K562 (cell line): ENCODE measurements at regions not wholly inside any gene's neighbourhood (a gene's known extent, or its start where the extent isn't known, plus 50 kb on each side); places are given as distances from the start of the nearest gene placed in this dataset.

Source experiments
- ATAC-seq: fragments of 200-7000 bp; cut with Tn5 transposase; 3 replicates; pipeline ENCODE4 v1.9.1; 2020; ENCODE audit warnings: moderate library complexity
- BruUV-seq: library from RNA; stranded (reverse); fragments of 400-500 nt; replicated peaks from 2 replicates; lab custom pipeline; 2021; lab: Mats Ljungman, UMichigan
- CTCF ChIA-PET: fragments of 300-600 bp; formaldehyde crosslinking; extraction: SDS; loops from one replicate; lab custom pipeline; 2021; ENCODE audit warnings: low intra/inter-chr PET ratio; lab: Yijun Ruan, JAX
- POLR2A ChIA-PET: fragments of 300-600, 350-650 bp; sonication (Branson Sonifier 250); formaldehyde crosslinking; extraction: SDS; loops from one replicate; lab custom pipeline; 2021; ENCODE audit warnings: antibody characterized with exemption, inconsistent platforms; lab: Yijun Ruan, JAX
- DNase-seq, 4 experiments: peaks; one replicate each; pipeline versions ENCODE4 v3.0.0 to v3.0.0-alpha.2; 2011 to 2018; ENCODE audit warnings: low spot score in 3 of 4, mixed read lengths in 3 of 4; ENCODE audit errors: extremely low read depth in 1 of 4
- FAIRE-seq: peaks from 2 replicates; lab custom pipeline; 2011; peaks lifted over from hg19 to GRCh38; lab: Jason Lieb, UNC
- H2AFZ ChIP-seq: 2 replicates; pipeline ENCODE4 v1.6.0; 2011; ENCODE audit warnings: low read depth, low read length, control low read depth, inconsistent platforms
- H3K27ac ChIP-seq: fragments of 200-600 bp; 3 replicates; pipeline ENCODE4 v1.8.0; 2011; ENCODE audit warnings: low read depth, mild to moderate bottlenecking, control low read depth, inconsistent platforms, low read length, moderate library complexity, mixed read lengths; ENCODE audit errors: extremely low read depth
- H3K27me3 ChIP-seq, 2 experiments: fragments of 300-600 bp in 1 of 2; 2 replicates in 1 of 2; 3 replicates in 1 of 2; pipeline versions ENCODE4 v1.6.0 to v1.8.0; 2011; ENCODE audit warnings: inconsistent platforms in 2 of 2, low read length in 2 of 2, mild to moderate bottlenecking in 1 of 2, mixed read lengths in 1 of 2, moderate library complexity in 1 of 2; ENCODE audit not compliant: control insufficient read depth in 2 of 2, insufficient read depth in 2 of 2
- H3K36me3 ChIP-seq: fragments of 300-600 bp; 3 replicates; pipeline ENCODE4 v1.8.0; 2011; ENCODE audit warnings: mild to moderate bottlenecking, low read length, inconsistent platforms; ENCODE audit not compliant: control insufficient read depth, insufficient read depth
- H3K4me1 ChIP-seq, 2 experiments: fragments of 200-600 bp in 1 of 2; replicated peaks in 1 of 2; 2 replicates in 1 of 2; 3 replicates in 1 of 2; pipeline versions ENCODE4 v1.5.1 to v1.8.0; 2011; ENCODE audit warnings: inconsistent platforms in 2 of 2, low read length in 2 of 2, mild to moderate bottlenecking in 1 of 2, mixed read lengths in 1 of 2, moderate library complexity in 1 of 2; ENCODE audit not compliant: control insufficient read depth in 2 of 2, insufficient read depth in 2 of 2
- H3K4me2 ChIP-seq: 2 replicates; pipeline ENCODE4 v1.6.1; 2011; ENCODE audit warnings: low read length, control low read depth, inconsistent platforms, mixed read lengths; ENCODE audit not compliant: insufficient read depth
- H3K4me3 ChIP-seq: fragments of 200-600 bp; sonication (generic), shearing (Covaris generic); 2 replicates; pipeline ENCODE4 v1.5.1; 2016; ENCODE audit warnings: control low read depth, inconsistent platforms
- H3K79me2 ChIP-seq: fragments of 200-600 bp; 3 replicates; pipeline ENCODE4 v1.8.0; 2011; ENCODE audit warnings: low read length, inconsistent platforms; ENCODE audit not compliant: control insufficient read depth, insufficient read depth
- H3K9ac ChIP-seq, 2 experiments: 2 replicates each; pipeline versions ENCODE4 v1.6.0 to v1.6.1; 2011; ENCODE audit warnings: low read depth in 2 of 2, low read length in 2 of 2, control low read depth in 1 of 2, inconsistent platforms in 1 of 2, mild to moderate bottlenecking in 1 of 2, mixed read lengths in 1 of 2; ENCODE audit not compliant: insufficient read depth in 1 of 2
- H3K9me1 ChIP-seq: one replicate; pipeline ENCODE4 v1.6.0; 2011; ENCODE audit warnings: inconsistent platforms, mild to moderate bottlenecking, low read length, moderate library complexity; ENCODE audit not compliant: control insufficient read depth, insufficient read depth
- H3K9me3 ChIP-seq: replicated peaks from 2 replicates; pipeline ENCODE4 v1.5.1; 2011; ENCODE audit warnings: low read depth, low read length, inconsistent platforms; ENCODE audit not compliant: control insufficient read depth, insufficient read depth
- H4K20me1 ChIP-seq: replicated peaks from 2 replicates; pipeline ENCODE4 v1.6.1; 2011; ENCODE audit warnings: low read length, inconsistent platforms, mixed read lengths; ENCODE audit not compliant: control insufficient read depth, insufficient read depth
- HMG20A ChIP-seq: fragments of 450-650 bp; formaldehyde crosslinking; conservative IDR thresholded peaks from 2 replicates; pipeline ENCODE4 v1.4.0; 2020; ENCODE audit warnings: mild to moderate bottlenecking, mixed read lengths
- NR3C1 ChIP-seq: sonication (generic); formaldehyde crosslinking; IDR thresholded peaks from 2 replicates; pipeline ENCODE4 v1.8.1; 2022; ENCODE audit warnings: missing genetic modification reagents
- NR4A1 ChIP-seq, 2 experiments: fragments of 250-450 bp in 1 of 2; fragments of 450-650 bp in 1 of 2; sonication (Bioruptor Pico) in 1 of 2; IDR thresholded peaks; 2 replicates each; pipeline versions ENCODE4 v1.4.0 to v1.6.1; 2016 to 2020; ENCODE audit warnings: mild to moderate bottlenecking in 2 of 2, missing compliant biosample characterization in 1 of 2, missing genetic modification characterization in 1 of 2, moderate library complexity in 1 of 2
- NRF1 ChIP-seq, 2 experiments: fragments of 450-650 bp; IDR thresholded peaks in 1 of 2; conservative IDR thresholded peaks in 1 of 2; 2 replicates each; pipeline ENCODE4 v1.6.1; 2014; ENCODE audit warnings: mild to moderate bottlenecking in 2 of 2
- RFX1 ChIP-seq: fragments of 450-650 bp; IDR thresholded peaks from 2 replicates; pipeline ENCODE4 v1.6.1; 2016; ENCODE audit warnings: mild to moderate bottlenecking, moderate library complexity
- SREBF2 ChIP-seq: sonication (generic); formaldehyde crosslinking; IDR thresholded peaks from 2 replicates; pipeline ENCODE4 v1.4.0; 2020; ENCODE audit warnings: mild to moderate bottlenecking, missing genetic modification reagents
- WGBS: fragments of 100-300 bp; shearing (Covaris generic); methylation state at CpG from one replicate; pipeline ENCODE4 v1.1.6; 2016; ENCODE audit warnings: low coverage, mixed read lengths; ENCODE audit not compliant: insufficient coverage; ENCODE audit errors: missing lambda C conversion rate; 5-methylcytosine and 5-hydroxymethylcytosine counted together
- in situ Hi-C: fragments of 300-500 bp; cut with MboI; formaldehyde crosslinking; loops from 4 replicates; pipeline ENCODE4 v1.15.0; 2018; ENCODE audit warnings: inconsistent platforms, mixed read lengths
- intact Hi-C: fragments of 100-400 bp; cut with micrococcal nuclease; formaldehyde crosslinking; loops from 2 replicates; pipeline ENCODE4 v1.14.2; 2022

DNA sequence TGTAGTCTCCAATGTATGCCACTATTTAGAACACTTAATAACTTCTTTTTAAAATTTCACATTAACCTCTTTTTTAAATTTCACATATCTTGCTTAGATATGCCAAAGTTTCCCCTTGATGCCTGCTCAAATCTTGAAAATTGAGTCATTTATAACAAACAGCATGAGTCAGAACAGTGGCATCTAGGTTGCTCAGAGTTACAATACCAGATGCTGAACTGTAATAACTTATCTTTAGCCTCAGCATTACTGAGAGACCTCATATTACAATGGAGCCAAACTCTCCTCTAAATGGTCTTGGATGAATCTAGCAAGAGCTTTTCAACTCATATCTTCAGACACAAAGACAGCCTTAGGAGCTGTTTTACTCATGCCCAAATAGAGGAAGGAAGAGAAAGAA, 439.3 kb upstream of the ARPP21 start:
- H3K27ac ChIP-seq: no peak overlapping the region
- H3K4me2 ChIP-seq: no peak overlapping the region
- no peaks in the 10 kb centered on the region for H3K27me3 ChIP-seq
- BruUV-seq: no TSS peak
- H3K4me1 ChIP-seq: no peaks in the 10 kb centered on the region
- H3K36me3 ChIP-seq: no peaks in the 10 kb centered on the region
- H3K9me1 ChIP-seq: no peaks in the 10 kb centered on the region
- FAIRE-seq (no peak), DNase-seq (no peak), ATAC-seq (no peak)
- H3K9me3 ChIP-seq: peaks cover 2% of the 10 kb centered on the region; the same call in 1 of the 2 replicates
- intact Hi-C loops: no loop called here
- H3K9ac ChIP-seq: no peak overlapping the region
- no peak overlapping the region for H3K4me3 ChIP-seq
- in situ Hi-C loops: no loop called here
- H4K20me1 ChIP-seq: no peaks in the 10 kb centered on the region
- TF ChIP-seq SREBF2 (CRISPR knock-in tag) (no peak), NR3C1 (no peak), RFX1 (no peak)
- ChIA-PET CTCF (no interaction called here), POLR2A (no interaction called here)
- no peak overlapping the region for H2AFZ ChIP-seq
- no peaks in the 10 kb centered on the region for H3K79me2 ChIP-seq

GRCh38 chr3:35201211-35201610, 438.1 kb upstream of the ARPP21 start:
- H3K9ac ChIP-seq: no peak overlapping the region
- no peak for FAIRE-seq

More at GRCh38 chr3:35201211-35201610, 438.1 kb upstream of the ARPP21 start:
- Histone ChIP-seq H3K36me3 (no peaks in the 10 kb centered on the region), H3K27ac (no peak overlapping the region), H3K4me1 (no peaks in the 10 kb centered on the region), H3K27me3 (no peaks in the 10 kb centered on the region), H3K79me2 (no peaks in the 10 kb centered on the region), H3K9me3 (peaks cover 2% of the 10 kb centered on the region), H3K4me2 (no peak overlapping the region), H3K4me3 (no peak overlapping the region), H3K9me1 (no peaks in the 10 kb centered on the region), H4K20me1 (no peaks in the 10 kb centered on the region)
- ChIA-PET POLR2A (no interaction called here), CTCF (no interaction called here)
- BruUV-seq: no TSS peak
- intact Hi-C loops (no loop called here), in situ Hi-C loops (no loop called here)
- no peak for ATAC-seq
- no peak for DNase-seq
- WGBS: 0% methylated on average over 2 of the region's 2 CpGs
- TF ChIP-seq NR4A1 (CRISPR knock-in tag; IDR thresholded peaks at IDR 0.05): no peak
- TF ChIP-seq NR4A1 (tag; IDR thresholded peaks at IDR 0.05): no peak
- TF ChIP-seq HMG20A (CRISPR knock-in tag): no peak
- TF ChIP-seq NRF1 (conservative IDR thresholded peaks at IDR 0.05 in 1 of 2, IDR thresholded peaks at IDR 0.05 in 1 of 2): no peak
- TF ChIP-seq, all 486 proteins: peak for 0
- no peak overlapping the region for H2AFZ ChIP-seq
